ENCODE measurements at regions not wholly inside any gene's neighbourhood (a gene's known extent, or its start where the extent isn't known, plus 50 kb on each side); places are given as distances from the start of the nearest gene placed in this dataset.

DNA sequence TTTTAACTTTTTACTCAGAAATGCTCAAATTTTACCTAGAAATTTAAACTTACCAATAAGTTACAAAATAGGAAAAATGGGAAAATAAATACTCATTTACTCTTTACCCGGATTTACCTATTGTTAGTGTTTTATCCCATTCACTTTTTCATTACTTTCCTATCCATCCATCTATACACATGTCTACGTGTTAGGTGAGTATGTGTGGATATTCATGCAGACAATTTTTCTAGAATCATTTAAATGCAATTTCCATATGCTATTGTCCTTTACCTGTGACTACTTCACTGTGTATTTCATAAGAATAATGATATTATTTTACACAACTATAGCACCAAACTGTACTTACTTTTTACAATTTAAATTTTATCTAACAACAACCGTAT is 896.6 kb upstream of the INTU start:
- H3K4me1 Mint-ChIP-seq: peaks cover 18% of the 10 kb centered on the region
- no peaks in the 10 kb centered on the region for H3K36me3 Mint-ChIP-seq
- DNase-seq (ENCODE audit: low spot score in 2 of 2, unreplicated experiment in 2 of 2): no peak
- no peaks in the 10 kb centered on the region for H3K9me3 Mint-ChIP-seq
- no peak overlapping the region for H3K27ac Mint-ChIP-seq
- H3K27me3 Mint-ChIP-seq (ENCODE audit: low read depth): no peaks in the 10 kb centered on the region
- no peak overlapping the region for H3K4me3 Mint-ChIP-seq
- TF ChIP-seq, protein P1, sequence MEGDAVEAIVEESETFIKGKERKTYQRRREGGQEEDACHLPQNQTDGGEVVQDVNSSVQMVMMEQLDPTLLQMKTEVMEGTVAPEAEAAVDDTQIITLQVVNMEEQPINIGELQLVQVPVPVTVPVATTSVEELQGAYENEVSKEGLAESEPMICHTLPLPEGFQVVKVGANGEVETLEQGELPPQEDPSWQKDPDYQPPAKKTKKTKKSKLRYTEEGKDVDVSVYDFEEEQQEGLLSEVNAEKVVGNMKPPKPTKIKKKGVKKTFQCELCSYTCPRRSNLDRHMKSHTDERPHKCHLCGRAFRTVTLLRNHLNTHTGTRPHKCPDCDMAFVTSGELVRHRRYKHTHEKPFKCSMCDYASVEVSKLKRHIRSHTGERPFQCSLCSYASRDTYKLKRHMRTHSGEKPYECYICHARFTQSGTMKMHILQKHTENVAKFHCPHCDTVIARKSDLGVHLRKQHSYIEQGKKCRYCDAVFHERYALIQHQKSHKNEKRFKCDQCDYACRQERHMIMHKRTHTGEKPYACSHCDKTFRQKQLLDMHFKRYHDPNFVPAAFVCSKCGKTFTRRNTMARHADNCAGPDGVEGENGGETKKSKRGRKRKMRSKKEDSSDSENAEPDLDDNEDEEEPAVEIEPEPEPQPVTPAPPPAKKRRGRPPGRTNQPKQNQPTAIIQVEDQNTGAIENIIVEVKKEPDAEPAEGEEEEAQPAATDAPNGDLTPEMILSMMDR (IDR thresholded peaks at IDR 0.05; ENCODE audit: unreplicated experiment): no peak

DNA sequence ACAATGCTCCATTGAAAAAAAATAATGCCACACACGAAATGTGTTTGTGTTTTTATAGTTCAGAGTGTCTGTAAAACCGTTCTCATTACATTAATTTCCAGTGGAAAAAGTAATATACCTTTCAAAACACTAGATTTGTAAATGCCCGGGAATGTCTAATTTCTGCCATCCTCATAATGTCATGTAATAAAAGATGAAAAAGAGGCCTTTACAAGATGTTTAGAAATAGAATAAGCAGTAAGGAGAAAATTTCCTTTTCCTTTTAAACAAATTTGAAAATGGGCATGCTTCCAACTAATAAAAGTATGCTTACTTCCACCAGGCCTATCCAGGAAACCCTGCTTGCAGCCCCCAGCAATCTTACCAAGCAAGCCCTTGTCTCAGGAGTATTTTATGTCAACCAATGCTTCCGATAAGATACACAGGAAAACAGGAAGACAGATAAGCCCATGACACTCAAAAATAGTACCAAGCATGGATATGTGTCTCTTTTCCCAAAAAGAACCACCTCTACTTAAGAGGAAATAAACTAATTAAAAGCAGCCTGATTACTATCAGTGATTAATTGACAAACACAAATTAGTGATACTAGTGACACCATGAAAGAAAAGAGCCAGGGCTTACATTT is 894.7 kb upstream of the INTU start:
- Mint-ChIP-seq H3K36me3 (no peaks in the 10 kb centered on the region), H3K4me3 (no peak overlapping the region), H3K9me3 (no peaks in the 10 kb centered on the region), H3K27me3 (ENCODE audit: low read depth) (no peaks in the 10 kb centered on the region), H3K4me1 (peaks cover 18% of the 10 kb centered on the region), H3K27ac (peak overlapping the region; percentile 52)
- TF ChIP-seq, protein P1 (IDR thresholded peaks at IDR 0.05; ENCODE audit: unreplicated experiment): no peak
- no peak for DNase-seq (ENCODE audit: low spot score in 2 of 2, unreplicated experiment in 2 of 2)

DNA sequence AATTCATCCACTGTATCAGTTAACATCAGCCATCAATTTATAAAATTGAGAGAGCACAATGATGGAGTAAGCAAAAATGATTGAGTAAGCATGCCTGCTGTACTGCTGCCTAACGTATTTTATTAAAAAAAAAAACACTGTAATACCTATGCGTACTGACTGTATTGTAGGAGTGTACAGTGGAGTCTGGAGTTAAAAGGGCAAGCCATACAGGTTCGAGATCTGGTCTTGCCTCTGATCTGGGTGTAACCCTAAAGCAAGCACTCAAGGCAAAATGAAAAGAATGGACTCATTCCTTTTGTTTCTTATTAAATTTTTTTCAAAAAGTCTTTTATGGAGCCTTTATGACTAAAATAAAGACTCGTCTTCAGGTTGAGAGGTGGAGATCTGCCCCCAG is 894.2 kb upstream of the INTU start:
- Mint-ChIP-seq H3K36me3 (no peaks in the 10 kb centered on the region), H3K27ac (no peak overlapping the region), H3K4me3 (no peak overlapping the region), H3K27me3 (ENCODE audit: low read depth) (no peaks in the 10 kb centered on the region), H3K9me3 (no peaks in the 10 kb centered on the region), H3K4me1 (peaks cover 18% of the 10 kb centered on the region)
- no peak for DNase-seq (ENCODE audit: low spot score in 2 of 2, unreplicated experiment in 2 of 2)
- TF ChIP-seq, protein P1 (IDR thresholded peaks at IDR 0.05; ENCODE audit: unreplicated experiment): no peak

DNA sequence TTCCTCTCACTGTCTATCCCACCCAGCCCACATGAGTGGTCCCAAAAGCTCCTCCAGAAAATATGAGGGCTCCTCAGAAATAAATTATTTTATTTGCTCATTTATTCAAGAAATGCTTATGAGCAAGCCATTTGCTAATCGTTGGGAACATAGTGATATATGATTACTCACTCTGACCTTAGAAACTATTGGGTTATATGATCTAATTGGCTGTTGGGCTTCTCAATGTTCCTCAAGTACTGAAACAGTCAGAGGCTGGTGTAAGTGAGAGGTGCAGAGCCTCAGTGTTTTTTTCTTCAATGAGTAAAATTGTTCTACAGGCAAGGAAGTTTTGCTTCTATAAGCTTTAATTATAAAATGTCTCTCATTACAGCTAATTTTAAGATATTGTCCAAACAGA is 893.8 kb upstream of the INTU start:
- DNase-seq (ENCODE audit: low spot score in 2 of 2, unreplicated experiment in 2 of 2): no peak
- Mint-ChIP-seq H3K27me3 (ENCODE audit: low read depth) (no peaks in the 10 kb centered on the region), H3K4me3 (no peak overlapping the region), H3K36me3 (no peaks in the 10 kb centered on the region), H3K4me1 (peaks cover 18% of the 10 kb centered on the region), H3K9me3 (no peaks in the 10 kb centered on the region), H3K27ac (no peak overlapping the region)
- TF ChIP-seq, protein P1 (IDR thresholded peaks at IDR 0.05; ENCODE audit: unreplicated experiment): no peak

DNA sequence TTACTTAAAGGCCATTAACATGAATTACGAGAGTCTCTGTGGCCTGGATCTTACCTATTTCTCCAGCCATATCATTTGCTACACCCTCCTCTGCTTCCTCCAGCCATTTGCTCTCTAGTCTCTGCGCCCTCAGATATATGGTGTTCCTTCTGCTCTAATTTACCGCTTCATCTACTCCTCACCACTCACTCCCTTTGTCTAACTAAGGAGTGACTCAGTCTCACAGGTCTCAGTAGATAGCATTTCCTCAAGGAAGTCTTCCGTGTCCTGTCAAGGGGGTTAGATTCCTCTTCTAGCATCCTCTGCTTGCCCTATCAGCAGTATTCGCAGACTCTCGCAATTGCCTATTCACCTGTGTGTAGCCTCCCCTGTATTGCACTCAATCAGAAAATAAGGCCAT is 892.1 kb upstream of the INTU start:
- peaks cover 11% of the 10 kb centered on the region for H3K9me3 Mint-ChIP-seq
- H3K4me1 Mint-ChIP-seq: peaks cover 18% of the 10 kb centered on the region
- TF ChIP-seq, protein P1 (IDR thresholded peaks at IDR 0.05; ENCODE audit: unreplicated experiment): no peak
- no peaks in the 10 kb centered on the region for H3K27me3 Mint-ChIP-seq (ENCODE audit: low read depth)
- no peak overlapping the region for H3K27ac Mint-ChIP-seq
- no peak overlapping the region for H3K4me3 Mint-ChIP-seq
- DNase-seq (ENCODE audit: low spot score in 2 of 2, unreplicated experiment in 2 of 2): no peak
- H3K36me3 Mint-ChIP-seq: no peaks in the 10 kb centered on the region

DNA sequence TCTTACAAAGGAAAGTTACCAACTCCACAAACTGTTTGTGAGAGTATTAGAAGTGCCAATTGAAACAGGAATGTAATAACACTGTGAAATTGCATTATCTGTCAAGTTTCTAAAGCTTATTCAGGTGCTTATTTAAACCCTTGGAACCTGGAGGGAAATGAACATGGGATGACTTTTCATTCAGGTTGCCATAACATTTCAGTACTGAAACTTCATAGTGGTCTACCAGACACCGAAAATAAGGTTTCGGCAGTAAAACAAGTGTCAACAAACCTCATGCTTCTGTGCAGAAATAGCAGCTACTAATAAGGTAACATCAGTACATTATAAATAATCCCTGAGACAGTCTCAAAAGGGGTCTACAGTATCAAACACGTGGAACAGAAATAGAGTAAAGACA is 890.7 kb upstream of the INTU start:
- Mint-ChIP-seq H3K9me3 (peaks cover 24% of the 10 kb centered on the region), H3K27ac (no peak overlapping the region), H3K27me3 (ENCODE audit: low read depth) (no peaks in the 10 kb centered on the region), H3K36me3 (peaks cover 2% of the 10 kb centered on the region), H3K4me3 (no peak overlapping the region), H3K4me1 (peaks cover 18% of the 10 kb centered on the region)
- no peak for DNase-seq (ENCODE audit: low spot score in 2 of 2, unreplicated experiment in 2 of 2)
- TF ChIP-seq, protein P1 (IDR thresholded peaks at IDR 0.05; ENCODE audit: unreplicated experiment): no peak
